ENCODE measurements at regions not wholly inside any gene's neighbourhood (a gene's known extent, or its start where the extent isn't known, plus 50 kb on each side); places are given as distances from the start of the nearest gene placed in this dataset.

GRCh38 chr3:31170932-31171670 lies 276.6 kb upstream of the GADL1 start:
- DNase-seq (ENCODE audit: extremely low spot score, unreplicated experiment): no peak
- Mint-ChIP-seq H3K27me3 (ENCODE audit: unreplicated experiment) (no peaks in the 10 kb centered on the region), H3K4me3 (ENCODE audit: unreplicated experiment) (no peak overlapping the region), H3K4me1 (ENCODE audit: unreplicated experiment) (peaks cover 54% of the 10 kb centered on the region), H3K27ac (ENCODE audit: unreplicated experiment) (peak overlapping the region; percentile 87), H3K36me3 (ENCODE audit: unreplicated experiment) (no peaks in the 10 kb centered on the region), H3K9me3 (ENCODE audit: unreplicated experiment) (no peaks in the 10 kb centered on the region)
- no peak for TF ChIP-seq CTCF (IDR thresholded peaks at IDR 0.05)

DNA sequence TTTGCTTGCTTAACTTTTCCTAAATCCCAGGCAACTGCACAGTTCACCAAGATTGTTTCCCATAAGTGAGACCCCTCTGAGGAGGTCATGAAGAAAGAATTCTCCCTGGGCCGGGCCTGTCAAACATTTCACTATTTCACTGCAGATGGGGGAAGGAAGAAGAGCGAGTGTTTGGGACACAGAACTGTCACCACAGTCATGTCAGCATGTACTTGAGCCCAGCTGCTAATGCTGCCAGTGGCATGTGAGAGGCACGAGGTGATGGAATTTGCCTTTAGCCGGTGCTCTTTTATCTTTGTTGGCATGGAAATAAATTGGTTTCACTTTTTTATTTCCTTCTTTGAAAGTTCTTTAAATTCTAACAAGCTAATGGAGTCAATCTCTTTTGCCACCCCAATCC lies 277.9 kb upstream of the GADL1 start:
- Mint-ChIP-seq H3K27ac (ENCODE audit: unreplicated experiment) (peak overlapping the region; percentile 87), H3K9me3 (ENCODE audit: unreplicated experiment) (no peaks in the 10 kb centered on the region), H3K4me1 (ENCODE audit: unreplicated experiment) (peaks cover 42% of the 10 kb centered on the region), H3K4me3 (ENCODE audit: unreplicated experiment) (no peak overlapping the region), H3K27me3 (ENCODE audit: unreplicated experiment) (no peaks in the 10 kb centered on the region), H3K36me3 (ENCODE audit: unreplicated experiment) (no peaks in the 10 kb centered on the region)
- no peak for DNase-seq (ENCODE audit: extremely low spot score, unreplicated experiment)
- TF ChIP-seq CTCF (IDR thresholded peaks at IDR 0.05): no peak

DNA sequence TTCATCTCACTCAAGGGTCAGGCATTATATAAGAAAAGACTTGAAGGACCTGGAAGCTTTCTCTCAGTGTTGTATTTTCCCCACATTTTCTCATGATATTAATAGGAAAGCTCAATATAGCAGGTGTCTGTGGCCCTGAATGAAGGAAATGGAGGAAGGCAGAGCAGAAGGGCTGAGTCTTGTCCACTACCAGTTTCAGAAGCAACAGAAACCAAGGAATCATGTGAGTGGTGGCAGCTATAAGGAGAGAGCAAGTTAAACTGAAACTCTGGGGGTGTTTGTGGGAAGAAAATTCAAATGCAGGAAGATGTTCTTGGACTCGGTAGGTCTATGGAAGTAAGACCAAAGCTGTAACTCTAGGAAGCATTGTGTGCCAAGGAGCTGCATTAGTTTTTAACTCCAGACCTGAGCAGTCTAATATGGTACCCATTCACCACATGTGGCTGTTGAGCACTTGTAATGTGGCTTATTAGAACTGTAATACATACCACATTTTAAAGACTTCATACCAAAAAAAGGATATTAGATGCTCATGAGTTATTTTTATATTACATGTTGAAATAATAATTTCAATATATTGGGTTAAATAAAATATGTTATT lies 278.8 kb upstream of the GADL1 start:
- no peak for DNase-seq (ENCODE audit: extremely low spot score, unreplicated experiment)
- peaks cover 36% of the 10 kb centered on the region for H3K4me1 Mint-ChIP-seq (ENCODE audit: unreplicated experiment)
- H3K4me3 Mint-ChIP-seq (ENCODE audit: unreplicated experiment): no peak overlapping the region
- no peak overlapping the region for H3K27ac Mint-ChIP-seq (ENCODE audit: unreplicated experiment)
- H3K36me3 Mint-ChIP-seq (ENCODE audit: unreplicated experiment): no peaks in the 10 kb centered on the region
- TF ChIP-seq CTCF (IDR thresholded peaks at IDR 0.05): no peak
- no peaks in the 10 kb centered on the region for H3K27me3 Mint-ChIP-seq (ENCODE audit: unreplicated experiment)
- H3K9me3 Mint-ChIP-seq (ENCODE audit: unreplicated experiment): no peaks in the 10 kb centered on the region

GRCh38 chr3:31174079-31174478 lies 279.6 kb upstream of the GADL1 start:
- no peak for DNase-seq (ENCODE audit: extremely low spot score, unreplicated experiment)
- no peak for TF ChIP-seq CTCF (IDR thresholded peaks at IDR 0.05)
- Mint-ChIP-seq H3K27me3 (ENCODE audit: unreplicated experiment) (no peaks in the 10 kb centered on the region), H3K9me3 (ENCODE audit: unreplicated experiment) (no peaks in the 10 kb centered on the region), H3K4me3 (ENCODE audit: unreplicated experiment) (no peak overlapping the region), H3K36me3 (ENCODE audit: unreplicated experiment) (no peaks in the 10 kb centered on the region), H3K4me1 (ENCODE audit: unreplicated experiment) (peaks cover 31% of the 10 kb centered on the region), H3K27ac (ENCODE audit: unreplicated experiment) (no peak overlapping the region)

GRCh38 chr3:31176045-31176444 lies 281.6 kb upstream of the GADL1 start:
- Mint-ChIP-seq H3K27me3 (ENCODE audit: unreplicated experiment) (no peaks in the 10 kb centered on the region), H3K9me3 (ENCODE audit: unreplicated experiment) (no peaks in the 10 kb centered on the region), H3K4me3 (ENCODE audit: unreplicated experiment) (no peak overlapping the region), H3K36me3 (ENCODE audit: unreplicated experiment) (no peaks in the 10 kb centered on the region), H3K4me1 (ENCODE audit: unreplicated experiment) (peaks cover 19% of the 10 kb centered on the region), H3K27ac (ENCODE audit: unreplicated experiment) (no peak overlapping the region)
- DNase-seq (ENCODE audit: extremely low spot score, unreplicated experiment): no peak
- no peak for TF ChIP-seq CTCF (IDR thresholded peaks at IDR 0.05)

Data from osteocyte (in vitro differentiated cells).